ENCODE measurements at regions not wholly inside any gene's neighbourhood (a gene's known extent, or its start where the extent isn't known, plus 50 kb on each side); places are given as distances from the start of the nearest gene placed in this dataset.

- FAIRE-seq (no peak), DNase-seq (ENCODE audit: low read depth) (no peak)
- Mint-ChIP-seq H3K36me3 (ENCODE audit: low read depth, unreplicated experiment) (no peaks in the 10 kb centered on the region), H3K9me3 (ENCODE audit: unreplicated experiment) (peaks cover 2% of the 10 kb centered on the region), H3K27me3 (ENCODE audit: low read depth, unreplicated experiment) (no peaks in the 10 kb centered on the region), H3K4me3 (ENCODE audit: unreplicated experiment) (no peak overlapping the region), H3K27ac (ENCODE audit: unreplicated experiment) (no peak overlapping the region), H3K4me1 (ENCODE audit: low read depth, unreplicated experiment) (no peaks in the 10 kb centered on the region)
- Histone ChIP-seq H3K27ac (ENCODE audit: low read depth, low read length) (no peak overlapping the region), H2AFZ (ENCODE audit: low read depth, low read length) (no peak overlapping the region), H3K4me3 (ENCODE audit: insufficient read depth, low read depth, low read length) (no peak overlapping the region), H3K9me3 (ENCODE audit: insufficient read depth, low read depth, low read length) (no peaks in the 10 kb centered on the region), H3K4me2 (ENCODE audit: low read length) (no peak overlapping the region), H3K4me1 (ENCODE audit: insufficient read depth, low read length) (no peaks in the 10 kb centered on the region), H3K36me3 (ENCODE audit: insufficient read depth, low read length) (no peaks in the 10 kb centered on the region), H3K27me3 (ENCODE audit: insufficient read depth, low read length) (no peaks in the 10 kb centered on the region), H3K9ac (ENCODE audit: low read length) (no peak overlapping the region), H4K20me1 (ENCODE audit: insufficient read depth, low read length) (no peaks in the 10 kb centered on the region), H3K79me2 (ENCODE audit: insufficient read depth, low read length) (no peaks in the 10 kb centered on the region)
- TF ChIP-seq EZH2 (IDR thresholded peaks at IDR 0.05; ENCODE audit: insufficient read depth, low read length) (no peak), CTCF (IDR thresholded peaks at IDR 0.05; ENCODE audit: insufficient read depth, low read depth, low read length) (no peak)
These were observed 631.0 kb upstream of the GRM7 start for GRCh38 chr3:6229778-6230410.

GRCh38 chr3:6242104-6242503 is 618.8 kb upstream of the GRM7 start:
- no peaks in the 10 kb centered on the region for H4K20me1 ChIP-seq (ENCODE audit: insufficient read depth, low read length)
- FAIRE-seq, result no peak
- no peak overlapping the region for H3K9ac ChIP-seq (ENCODE audit: low read length)
- no peaks in the 10 kb centered on the region for H3K36me3 ChIP-seq (ENCODE audit: insufficient read depth, low read length)
- no peak overlapping the region for H3K27ac Mint-ChIP-seq (ENCODE audit: unreplicated experiment)
- no peak overlapping the region for H3K4me3 ChIP-seq (ENCODE audit: insufficient read depth, low read depth, low read length)
- H3K27ac ChIP-seq (ENCODE audit: low read depth, low read length), result no peak overlapping the region
- TF ChIP-seq EZH2 (IDR thresholded peaks at IDR 0.05; ENCODE audit: insufficient read depth, low read length) (no peak), CTCF (IDR thresholded peaks at IDR 0.05; ENCODE audit: insufficient read depth, low read depth, low read length) (no peak)
- H3K4me1 Mint-ChIP-seq (ENCODE audit: low read depth, unreplicated experiment), result no peaks in the 10 kb centered on the region
- H3K36me3 Mint-ChIP-seq (ENCODE audit: low read depth, unreplicated experiment), result no peaks in the 10 kb centered on the region
- no peak overlapping the region for H3K4me3 Mint-ChIP-seq (ENCODE audit: unreplicated experiment)
- no peaks in the 10 kb centered on the region for H3K27me3 Mint-ChIP-seq (ENCODE audit: low read depth, unreplicated experiment)
- no peaks in the 10 kb centered on the region for H3K9me3 Mint-ChIP-seq (ENCODE audit: unreplicated experiment)
- H2AFZ ChIP-seq (ENCODE audit: low read depth, low read length), result no peak overlapping the region
- H3K4me2 ChIP-seq (ENCODE audit: low read length), result no peak overlapping the region
- no peak for DNase-seq (ENCODE audit: low read depth)
- no peaks in the 10 kb centered on the region for H3K4me1 ChIP-seq (ENCODE audit: insufficient read depth, low read length)
- H3K79me2 ChIP-seq (ENCODE audit: insufficient read depth, low read length), result no peaks in the 10 kb centered on the region
- peaks cover 2% of the 10 kb centered on the region for H3K9me3 ChIP-seq (ENCODE audit: insufficient read depth, low read depth, low read length)
- no peaks in the 10 kb centered on the region for H3K27me3 ChIP-seq (ENCODE audit: insufficient read depth, low read length)

DNA sequence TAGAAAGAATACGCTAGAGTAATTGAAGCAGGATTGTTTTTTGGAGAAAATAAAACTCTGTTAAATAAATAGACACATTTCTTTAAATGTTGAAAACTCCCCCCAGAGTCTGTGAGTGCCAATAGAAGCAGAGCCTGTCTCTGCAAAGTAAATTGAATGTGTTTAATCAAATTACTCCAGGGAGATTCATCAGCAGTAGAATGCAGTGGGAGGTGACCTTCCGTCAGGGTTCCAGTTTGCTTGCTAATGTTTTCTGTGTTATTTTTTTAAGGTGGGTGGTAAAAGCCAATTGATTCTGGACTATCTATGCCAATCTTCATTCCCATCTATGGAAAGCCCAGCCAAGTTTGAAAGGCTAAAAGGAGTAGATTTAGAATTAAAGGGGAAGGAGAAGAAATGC is 612.4 kb upstream of the GRM7 start:
- TF ChIP-seq CTCF (IDR thresholded peaks at IDR 0.05; ENCODE audit: insufficient read depth, low read depth, low read length) (no peak), EZH2 (IDR thresholded peaks at IDR 0.05; ENCODE audit: insufficient read depth, low read length) (no peak)
- H3K27ac ChIP-seq (ENCODE audit: low read depth, low read length), result no peak overlapping the region
- H3K9me3 ChIP-seq (ENCODE audit: insufficient read depth, low read depth, low read length), result no peaks in the 10 kb centered on the region
- H3K4me3 ChIP-seq (ENCODE audit: insufficient read depth, low read depth, low read length), result no peak overlapping the region
- DNase-seq (ENCODE audit: low read depth) (no peak), FAIRE-seq (no peak)
- no peak overlapping the region for H3K27ac Mint-ChIP-seq (ENCODE audit: unreplicated experiment)
- H3K79me2 ChIP-seq (ENCODE audit: insufficient read depth, low read length), result no peaks in the 10 kb centered on the region
- no peaks in the 10 kb centered on the region for H3K36me3 Mint-ChIP-seq (ENCODE audit: low read depth, unreplicated experiment)
- no peaks in the 10 kb centered on the region for H3K27me3 Mint-ChIP-seq (ENCODE audit: low read depth, unreplicated experiment)
- H3K4me1 Mint-ChIP-seq (ENCODE audit: low read depth, unreplicated experiment), result peaks cover 4% of the 10 kb centered on the region
- no peak overlapping the region for H2AFZ ChIP-seq (ENCODE audit: low read depth, low read length)
- H3K9ac ChIP-seq (ENCODE audit: low read length), result no peak overlapping the region
- H3K4me2 ChIP-seq (ENCODE audit: low read length), result no peak overlapping the region
- no peaks in the 10 kb centered on the region for H4K20me1 ChIP-seq (ENCODE audit: insufficient read depth, low read length)
- H3K4me3 Mint-ChIP-seq (ENCODE audit: unreplicated experiment), result no peak overlapping the region
- H3K9me3 Mint-ChIP-seq (ENCODE audit: unreplicated experiment), result peaks cover 3% of the 10 kb centered on the region
- no peaks in the 10 kb centered on the region for H3K4me1 ChIP-seq (ENCODE audit: insufficient read depth, low read length)
- no peaks in the 10 kb centered on the region for H3K36me3 ChIP-seq (ENCODE audit: insufficient read depth, low read length)
- H3K27me3 ChIP-seq (ENCODE audit: insufficient read depth, low read length), result no peaks in the 10 kb centered on the region
